Hippocampal formation (tissue), 2 donors: ENCODE measurements at regions not wholly inside any gene's neighbourhood (a gene's known extent, or its start where the extent isn't known, plus 50 kb on each side); places are given as distances from the start of the nearest gene placed in this dataset.
A peak's percentile ranks its signal among the peaks of the same experiment; 100 is the strongest.

Source experiments
- DNase-seq, 2 donors: peaks; one replicate each; lab custom pipeline; 2025; lab: John Stamatoyannopoulos, UW

DNA sequence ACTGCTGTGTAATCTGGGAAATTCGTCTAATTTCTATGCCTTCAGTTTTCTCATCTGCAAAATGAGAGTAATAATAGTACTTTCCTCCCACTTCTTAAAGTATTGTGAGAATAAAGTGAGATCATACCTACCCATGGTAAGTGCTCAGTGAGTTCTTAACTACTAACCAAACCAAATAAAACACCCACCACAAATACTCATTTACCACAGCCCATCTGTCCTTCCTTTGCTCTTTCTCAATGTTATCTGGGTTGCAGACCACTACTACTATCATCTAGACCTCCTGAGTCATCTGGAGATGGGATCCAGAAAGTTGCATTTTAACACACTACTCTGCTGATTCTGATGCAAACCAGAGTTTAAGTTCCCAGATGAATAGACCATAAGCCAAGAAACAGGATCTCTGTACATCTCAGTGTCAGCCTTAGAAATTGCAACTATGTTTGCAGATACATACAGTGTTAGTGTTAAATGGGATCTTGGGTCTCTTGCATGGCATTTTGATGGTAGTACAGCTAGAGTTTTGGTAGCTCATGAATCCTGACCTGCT, 105.4 kb upstream of the ATP10B start:
- no peak for DNase-seq

- no peak for DNase-seq
Observed at GRCh38 chr5:160956051-160956450, 104.0 kb upstream of the ATP10B start.

GRCh38 chr5:160950311-160950710, 98.3 kb upstream of the ATP10B start:
- DNase-seq, result no peak

DNA sequence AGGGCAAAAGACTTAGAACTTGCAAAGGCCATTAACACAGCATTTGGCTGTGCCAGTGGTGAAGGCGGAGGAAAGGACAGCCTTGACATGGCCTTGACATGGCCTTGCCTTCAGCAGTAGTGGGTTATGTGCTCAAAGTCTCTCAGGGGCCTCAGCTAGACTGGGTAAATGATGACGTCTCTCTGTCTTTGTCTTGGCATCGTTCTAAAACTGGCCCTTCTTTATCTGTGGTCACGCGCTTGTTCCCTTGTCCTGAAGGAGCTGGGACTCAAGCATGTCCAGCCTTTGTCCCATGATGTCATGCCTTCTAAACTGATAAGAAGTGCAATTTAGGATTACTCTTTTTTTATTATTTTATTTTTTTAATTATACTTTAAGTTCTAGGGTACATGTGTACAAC, 88.7 kb upstream of the ATP10B start:
- no peak for DNase-seq

GRCh38 chr5:160938532-160938931, 86.5 kb upstream of the ATP10B start:
- DNase-seq, result no peak

DNA sequence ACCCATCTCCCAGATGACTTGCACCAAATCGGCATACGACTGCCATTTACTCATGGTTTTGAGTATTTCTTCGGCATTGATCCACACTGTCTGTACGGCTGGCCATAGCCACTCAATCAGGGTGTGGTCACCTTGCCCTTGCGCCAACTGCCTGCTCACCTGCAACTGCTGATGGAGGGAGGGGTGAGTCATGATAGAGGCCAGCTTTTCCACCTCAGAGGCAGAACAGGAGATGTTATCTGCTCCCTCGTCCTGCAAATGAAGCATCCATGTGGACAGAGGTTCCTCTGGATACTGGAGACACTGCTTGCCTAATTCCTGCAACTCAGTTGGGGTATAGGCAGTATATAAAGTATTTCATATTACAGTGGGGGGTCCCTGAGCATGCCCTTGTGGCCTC, 85.6 kb upstream of the ATP10B start:
- DNase-seq, result no peak

DNA sequence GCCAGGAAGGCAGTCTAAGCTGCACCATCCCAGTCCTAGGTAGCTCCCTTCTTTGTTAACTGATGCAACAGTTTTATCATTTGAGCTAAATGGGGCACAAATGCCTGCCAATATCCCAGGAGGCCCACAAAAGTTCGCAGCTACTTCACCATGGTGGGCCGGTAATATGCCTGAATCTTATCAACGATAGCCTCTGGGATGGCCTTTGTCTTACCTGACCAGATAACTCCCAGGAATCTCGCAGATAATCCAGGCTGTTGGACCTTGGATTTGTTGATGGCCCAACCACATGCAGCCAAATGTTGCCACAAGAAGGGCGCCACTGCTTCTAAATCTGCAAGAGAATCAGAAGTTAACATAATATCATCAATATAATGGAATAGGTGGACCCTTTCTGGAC, 83.8 kb upstream of the ATP10B start:
- no peak for DNase-seq

GRCh38 chr5:160931283-160931682, 79.3 kb upstream of the ATP10B start:
- no peak for DNase-seq

- peak in 1 of 2 donors; percentile 29 for DNase-seq
Observed at GRCh38 chr5:160930406-160930805, 78.4 kb upstream of the ATP10B start.

- no peak for DNase-seq
Observed at GRCh38 chr5:160929906-160930305, 77.9 kb upstream of the ATP10B start.

DNA sequence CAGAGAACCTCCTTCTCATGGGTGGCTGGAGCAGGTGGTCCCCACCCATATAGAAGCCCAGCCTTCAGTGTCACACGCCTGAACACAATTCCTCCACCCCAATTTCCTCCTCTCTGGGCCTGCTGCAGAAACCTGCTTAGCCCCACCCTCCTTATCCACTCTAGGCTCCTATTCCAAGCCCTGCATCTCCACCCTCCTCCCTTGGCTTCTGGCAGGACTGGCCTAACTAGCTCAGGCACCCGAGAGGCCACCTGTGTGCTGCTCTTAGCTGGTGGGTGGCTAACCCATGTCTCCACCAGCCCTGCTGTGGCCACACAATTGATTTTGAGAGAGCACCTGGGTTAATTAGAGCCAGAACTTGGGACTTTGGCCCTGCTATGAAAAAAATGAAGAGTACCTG, 77.3 kb upstream of the ATP10B start:
- no peak for DNase-seq

DNA sequence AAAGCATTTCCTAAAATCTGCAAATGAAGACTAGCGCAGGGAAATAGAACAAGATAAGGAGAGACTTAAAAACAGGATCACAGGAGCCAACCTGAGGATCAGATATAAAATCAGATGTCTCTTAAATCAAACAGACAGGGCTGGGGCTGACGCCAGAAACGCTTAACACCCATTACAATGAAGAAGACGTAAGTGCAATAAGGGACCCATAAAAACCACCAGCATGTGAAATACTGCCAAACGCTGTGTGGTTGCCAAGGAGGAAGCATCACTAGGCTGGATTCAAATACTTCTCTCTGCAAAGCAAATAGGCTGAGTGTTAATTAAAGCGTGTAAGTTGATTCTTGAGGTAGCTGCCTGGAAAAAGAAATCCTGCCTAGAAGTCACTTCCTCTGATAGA, 74.4 kb upstream of the ATP10B start:
- peak; percentile 26 to 46 for DNase-seq

- no peak for DNase-seq
Observed at GRCh38 chr5:160925281-160925680, 73.3 kb upstream of the ATP10B start.

- DNase-seq, result no peak
Observed at GRCh38 chr5:160923936-160924710, 72.1 kb upstream of the ATP10B start.

GRCh38 chr5:160923411-160923810, 71.4 kb upstream of the ATP10B start:
- DNase-seq, result no peak

DNA sequence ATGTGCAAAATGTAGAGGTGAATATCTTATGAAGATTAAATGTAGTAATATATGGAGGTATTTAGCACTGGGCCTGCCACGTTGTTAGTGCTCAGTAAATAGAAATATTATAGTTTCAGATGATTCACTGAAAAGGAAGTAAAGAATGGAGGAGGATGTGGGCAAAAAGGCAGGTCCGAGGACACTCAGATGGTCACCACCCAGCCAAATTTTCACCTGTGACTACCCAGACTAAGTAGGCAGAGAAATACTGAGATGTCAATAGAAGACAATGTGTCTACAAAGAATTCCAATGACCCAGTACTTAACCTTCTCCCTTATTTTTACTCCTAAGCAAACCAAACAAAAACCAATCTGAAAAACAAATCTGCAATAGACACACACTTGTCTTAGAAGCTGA, 70.3 kb upstream of the ATP10B start:
- no peak for DNase-seq

DNA sequence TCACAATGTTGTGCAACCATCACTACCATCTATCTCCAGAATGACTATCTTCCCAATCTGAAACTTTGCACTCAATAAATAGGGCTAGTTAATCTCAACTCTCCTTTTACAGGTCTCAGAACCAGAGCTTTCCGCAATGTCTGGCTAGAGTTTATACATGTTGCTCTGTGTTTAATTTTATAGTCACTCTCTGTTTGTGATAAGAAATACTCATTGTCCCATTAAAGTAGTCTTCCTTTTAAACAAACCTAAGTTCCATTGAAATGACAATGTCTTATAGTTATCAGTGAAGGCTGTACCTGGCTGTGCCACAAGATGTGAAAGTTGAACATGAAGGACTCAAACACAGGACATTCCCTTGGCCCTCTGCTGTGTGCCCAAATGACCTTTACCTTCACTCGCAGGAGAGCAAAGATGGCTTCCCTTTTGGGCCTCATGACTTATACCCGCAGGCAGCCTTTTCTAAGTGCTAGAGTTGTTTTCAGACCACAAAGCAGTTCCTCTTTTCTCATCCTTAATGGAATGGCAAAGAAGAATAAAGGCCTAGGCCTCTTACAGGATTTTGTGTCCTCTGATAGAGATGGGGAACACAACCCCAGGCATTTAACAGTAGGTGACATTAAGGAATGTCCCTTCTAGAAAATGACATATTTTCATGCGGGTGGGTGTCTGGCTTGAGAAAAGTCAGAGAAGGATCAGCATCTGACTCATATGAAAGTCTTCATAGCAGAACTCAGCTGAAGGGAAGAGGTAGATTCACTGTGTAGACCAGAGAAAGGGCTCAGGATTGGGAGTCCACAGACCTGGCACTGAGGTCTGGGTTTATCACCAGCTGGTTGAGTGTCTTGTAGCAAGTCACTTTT, 69.6 kb upstream of the ATP10B start:
- no peak for DNase-seq

DNA sequence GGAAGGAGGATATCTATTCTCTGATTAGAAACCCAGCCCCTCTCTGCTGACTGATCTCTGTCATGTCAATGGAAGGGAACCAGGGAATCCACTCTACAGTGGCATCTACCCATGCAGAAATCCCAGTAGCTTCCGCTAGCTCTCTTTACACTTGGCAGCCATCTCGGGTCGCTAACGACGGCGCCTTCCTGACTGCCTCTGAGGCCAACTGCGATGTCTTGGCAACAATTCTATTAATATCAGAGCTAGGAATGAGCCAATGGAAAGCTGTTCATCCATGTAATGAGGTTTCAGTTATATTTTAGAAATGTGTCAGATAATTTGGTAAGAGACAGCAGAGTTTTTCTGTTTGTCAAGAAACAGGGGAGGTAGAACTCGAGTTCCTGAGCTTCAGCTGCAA, 67.6 kb upstream of the ATP10B start:
- DNase-seq, result no peak

DNA sequence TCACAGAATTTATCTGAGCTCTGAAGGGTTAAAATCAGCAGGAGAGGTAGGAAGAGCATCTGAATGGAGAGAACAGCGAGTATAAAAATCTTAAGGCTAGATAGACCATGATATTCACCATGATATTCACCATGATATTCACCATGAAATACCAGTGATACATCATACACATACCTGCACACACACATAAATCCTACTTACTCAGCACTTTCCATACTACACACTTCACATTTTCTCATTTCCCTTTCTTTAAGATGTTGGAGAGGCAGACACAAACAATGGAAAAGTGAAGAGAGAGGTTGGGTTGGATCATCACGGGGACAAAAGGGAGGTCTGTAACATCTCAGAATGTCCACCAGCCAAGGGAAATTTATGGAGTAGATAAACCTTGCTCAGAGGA, 66.4 kb upstream of the ATP10B start:
- no peak for DNase-seq

DNA sequence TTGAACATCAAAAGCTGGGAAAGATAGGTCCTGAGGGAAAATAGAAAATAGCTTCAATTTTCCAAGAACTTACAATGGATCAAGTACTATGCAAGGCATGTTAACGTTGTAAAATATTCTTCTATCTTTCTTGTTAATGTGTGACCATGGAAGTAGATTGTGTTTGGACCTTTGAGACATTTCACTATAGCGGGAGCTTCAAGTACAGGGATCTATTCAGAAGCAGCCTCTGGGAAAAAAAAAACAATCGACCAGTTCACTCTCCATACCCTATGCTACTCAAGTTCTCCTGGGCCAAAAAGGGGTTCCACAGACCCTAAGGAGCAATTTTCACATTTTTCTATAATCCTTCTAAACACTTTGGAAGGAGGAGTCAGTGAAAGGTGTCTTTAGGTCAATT, 54.1 kb upstream of the ATP10B start:
- DNase-seq, result no peak

GRCh38 chr5:160905285-160905684, 53.3 kb upstream of the ATP10B start:
- no peak for DNase-seq

DNA sequence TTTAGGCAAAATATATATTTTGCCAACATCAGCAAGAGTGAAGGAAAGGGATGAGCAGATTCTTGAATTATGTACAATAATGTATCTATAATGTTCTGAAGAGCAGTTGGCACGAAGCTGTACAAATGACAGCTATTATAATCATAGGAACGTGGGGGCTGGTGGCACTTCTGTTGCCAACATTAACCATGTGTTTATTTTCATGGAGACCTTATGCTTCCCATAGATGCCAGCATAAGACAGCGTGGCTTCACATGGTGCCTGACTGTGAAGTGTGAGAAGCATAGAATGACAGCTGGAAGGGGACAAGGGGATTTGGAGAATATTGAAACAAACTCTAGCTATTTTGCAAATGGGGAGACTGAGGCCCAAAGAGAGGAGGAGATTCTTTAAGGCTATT, 52.6 kb upstream of the ATP10B start:
- DNase-seq, result no peak

GRCh38 chr5:160903551-160903950, 51.5 kb upstream of the ATP10B start:
- DNase-seq, result no peak
